K562 (cell line): ENCODE measurements at regions not wholly inside any gene's neighbourhood (a gene's known extent, or its start where the extent isn't known, plus 50 kb on each side); places are given as distances from the start of the nearest gene placed in this dataset.

Experiments
- ATAC-seq: fragments of 200-7000 bp; cut with Tn5 transposase; 3 replicates; pipeline ENCODE4 v1.9.1; 2020; ENCODE audit warnings: moderate library complexity
- BruUV-seq: library from RNA; stranded (reverse); fragments of 400-500 nt; replicated peaks from 2 replicates; lab custom pipeline; 2021; lab: Mats Ljungman, UMichigan
- CTCF ChIA-PET: fragments of 300-600 bp; formaldehyde crosslinking; extraction: SDS; loops from one replicate; lab custom pipeline; 2021; ENCODE audit warnings: low intra/inter-chr PET ratio; lab: Yijun Ruan, JAX
- POLR2A ChIA-PET: fragments of 300-600, 350-650 bp; sonication (Branson Sonifier 250); formaldehyde crosslinking; extraction: SDS; loops from one replicate; lab custom pipeline; 2021; ENCODE audit warnings: antibody characterized with exemption, inconsistent platforms; lab: Yijun Ruan, JAX
- DNase-seq, 4 experiments: peaks; one replicate each; pipeline versions ENCODE4 v3.0.0 to v3.0.0-alpha.2; 2011 to 2018; ENCODE audit warnings: low spot score in 3 of 4, mixed read lengths in 3 of 4; ENCODE audit errors: extremely low read depth in 1 of 4
- FAIRE-seq: peaks from 2 replicates; lab custom pipeline; 2011; peaks lifted over from hg19 to GRCh38; lab: Jason Lieb, UNC
- H2AFZ ChIP-seq: 2 replicates; pipeline ENCODE4 v1.6.0; 2011; ENCODE audit warnings: low read depth, low read length, control low read depth, inconsistent platforms
- H3K27ac ChIP-seq: fragments of 200-600 bp; 3 replicates; pipeline ENCODE4 v1.8.0; 2011; ENCODE audit warnings: low read depth, mild to moderate bottlenecking, control low read depth, inconsistent platforms, low read length, moderate library complexity, mixed read lengths; ENCODE audit errors: extremely low read depth
- H3K27me3 ChIP-seq, 2 experiments: fragments of 300-600 bp in 1 of 2; 2 replicates in 1 of 2; 3 replicates in 1 of 2; pipeline versions ENCODE4 v1.6.0 to v1.8.0; 2011; ENCODE audit warnings: inconsistent platforms in 2 of 2, low read length in 2 of 2, mild to moderate bottlenecking in 1 of 2, mixed read lengths in 1 of 2, moderate library complexity in 1 of 2; ENCODE audit not compliant: control insufficient read depth in 2 of 2, insufficient read depth in 2 of 2
- H3K36me3 ChIP-seq: fragments of 300-600 bp; 3 replicates; pipeline ENCODE4 v1.8.0; 2011; ENCODE audit warnings: mild to moderate bottlenecking, low read length, inconsistent platforms; ENCODE audit not compliant: control insufficient read depth, insufficient read depth
- H3K4me1 ChIP-seq, 2 experiments: fragments of 200-600 bp in 1 of 2; replicated peaks in 1 of 2; 2 replicates in 1 of 2; 3 replicates in 1 of 2; pipeline versions ENCODE4 v1.5.1 to v1.8.0; 2011; ENCODE audit warnings: inconsistent platforms in 2 of 2, low read length in 2 of 2, mild to moderate bottlenecking in 1 of 2, mixed read lengths in 1 of 2, moderate library complexity in 1 of 2; ENCODE audit not compliant: control insufficient read depth in 2 of 2, insufficient read depth in 2 of 2
- H3K4me2 ChIP-seq: 2 replicates; pipeline ENCODE4 v1.6.1; 2011; ENCODE audit warnings: low read length, control low read depth, inconsistent platforms, mixed read lengths; ENCODE audit not compliant: insufficient read depth
- H3K4me3 ChIP-seq: fragments of 200-600 bp; sonication (generic), shearing (Covaris generic); 2 replicates; pipeline ENCODE4 v1.5.1; 2016; ENCODE audit warnings: control low read depth, inconsistent platforms
- H3K79me2 ChIP-seq: fragments of 200-600 bp; 3 replicates; pipeline ENCODE4 v1.8.0; 2011; ENCODE audit warnings: low read length, inconsistent platforms; ENCODE audit not compliant: control insufficient read depth, insufficient read depth
- H3K9ac ChIP-seq, 2 experiments: 2 replicates each; pipeline versions ENCODE4 v1.6.0 to v1.6.1; 2011; ENCODE audit warnings: low read depth in 2 of 2, low read length in 2 of 2, control low read depth in 1 of 2, inconsistent platforms in 1 of 2, mild to moderate bottlenecking in 1 of 2, mixed read lengths in 1 of 2; ENCODE audit not compliant: insufficient read depth in 1 of 2
- H3K9me1 ChIP-seq: one replicate; pipeline ENCODE4 v1.6.0; 2011; ENCODE audit warnings: inconsistent platforms, mild to moderate bottlenecking, low read length, moderate library complexity; ENCODE audit not compliant: control insufficient read depth, insufficient read depth
- H3K9me3 ChIP-seq: replicated peaks from 2 replicates; pipeline ENCODE4 v1.5.1; 2011; ENCODE audit warnings: low read depth, low read length, inconsistent platforms; ENCODE audit not compliant: control insufficient read depth, insufficient read depth
- H4K20me1 ChIP-seq: replicated peaks from 2 replicates; pipeline ENCODE4 v1.6.1; 2011; ENCODE audit warnings: low read length, inconsistent platforms, mixed read lengths; ENCODE audit not compliant: control insufficient read depth, insufficient read depth
- CBX1 ChIP-seq: sonication (generic); IDR thresholded peaks from 2 replicates; pipeline ENCODE4 v1.6.1; 2016; ENCODE audit warnings: antibody characterized with exemption, low read depth, mild to moderate bottlenecking
- GATAD2A ChIP-seq: fragments of 450-650 bp; IDR thresholded peaks from 2 replicates; pipeline ENCODE4 v1.6.1; 2017
- MCM3 ChIP-seq: fragments of 450-650 bp; IDR thresholded peaks from 2 replicates; pipeline ENCODE4 v1.6.1; 2016
- RAD21 ChIP-seq, 2 experiments: fragments of 250-450 bp in 1 of 2; fragments of 450-650 bp in 1 of 2; sonication (Bioruptor Pico) in 1 of 2; formaldehyde crosslinking in 1 of 2; IDR thresholded peaks in 1 of 2; conservative IDR thresholded peaks in 1 of 2; 2 replicates each; pipeline versions ENCODE4 v1.4.0 to v1.8.0; 2020 to 2022; ENCODE audit warnings: mild to moderate bottlenecking in 2 of 2, moderate library complexity in 1 of 2
- SMARCA4 ChIP-seq: fragments of 450-650 bp; IDR thresholded peaks from 2 replicates; pipeline ENCODE4 v1.6.1; 2016
- SUPT5H ChIP-seq: fragments of 450-650 bp; IDR thresholded peaks from 2 replicates; pipeline ENCODE4 v1.6.1; 2016
- TCF7L2 ChIP-seq: fragments of 150-350 bp; IDR thresholded peaks from 2 replicates; pipeline ENCODE4 v1.6.1; 2016; ENCODE audit warnings: low read depth, mild to moderate bottlenecking, low read length, moderate library complexity
- TOE1 ChIP-seq, 2 experiments: fragments of 450-650 bp in 1 of 2; sonication (generic) in 1 of 2; formaldehyde crosslinking in 1 of 2; IDR thresholded peaks; 2 replicates each; pipeline versions ENCODE4 v1.7.1 to v1.8.0; 2016 to 2022; ENCODE audit warnings: borderline replicate concordance in 2 of 2, mild to moderate bottlenecking in 2 of 2, antibody characterized with exemption in 1 of 2, inconsistent platforms in 1 of 2, low read depth in 1 of 2, missing genetic modification reagents in 1 of 2, moderate library complexity in 1 of 2
- ZNF197 ChIP-seq: fragments of 200-800 bp; sonication (Bioruptor generic); IDR thresholded peaks from 2 replicates; pipeline ENCODE4 v1.6.1; 2016; ENCODE audit warnings: low read depth, missing genetic modification characterization, missing compliant biosample characterization
- ZNF696 ChIP-seq: fragments of 250-450 bp; sonication (Bioruptor Pico); conservative IDR thresholded peaks from 2 replicates; pipeline ENCODE4 v1.4.0; 2020; ENCODE audit warnings: mild to moderate bottlenecking, moderate library complexity
- ZNF717 ChIP-seq: fragments of 250-450 bp; sonication (Bioruptor Pico); IDR thresholded peaks from 2 replicates; pipeline ENCODE4 v1.5.0; 2021
- ZNF830 ChIP-seq: fragments of 250-450 bp; sonication (Bioruptor Pico); IDR thresholded peaks from 2 replicates; pipeline ENCODE4 v1.5.0; 2021; ENCODE audit warnings: mild to moderate bottlenecking
- WGBS: fragments of 100-300 bp; shearing (Covaris generic); methylation state at CpG from one replicate; pipeline ENCODE4 v1.1.6; 2016; ENCODE audit warnings: low coverage, mixed read lengths; ENCODE audit not compliant: insufficient coverage; ENCODE audit errors: missing lambda C conversion rate; 5-methylcytosine and 5-hydroxymethylcytosine counted together
- in situ Hi-C: fragments of 300-500 bp; cut with MboI; formaldehyde crosslinking; loops from 4 replicates; pipeline ENCODE4 v1.15.0; 2018; ENCODE audit warnings: inconsistent platforms, mixed read lengths
- intact Hi-C: fragments of 100-400 bp; cut with micrococcal nuclease; formaldehyde crosslinking; loops from 2 replicates; pipeline ENCODE4 v1.14.2; 2022
- TF ChIP-seq, protein P1 (sequence below): fragments of 450-650 bp; formaldehyde crosslinking; IDR thresholded peaks from 2 replicates; pipeline ENCODE4 v1.4.0; 2020; ENCODE audit warnings: mild to moderate bottlenecking, mixed read lengths
- TF ChIP-seq, protein P2 (sequence below): fragments of 450-650 bp; formaldehyde crosslinking; IDR thresholded peaks from 2 replicates; pipeline ENCODE4 v1.4.0; 2020; ENCODE audit warnings: mild to moderate bottlenecking, moderate library complexity
- TF ChIP-seq, protein P3 (sequence below), 3 experiments: IDR thresholded peaks in 2 of 3; conservative IDR thresholded peaks in 1 of 3; 2 replicates each; pipeline ENCODE4 v1.5.1; 2011 to 2012; ENCODE audit warnings: low read length in 3 of 3, mild to moderate bottlenecking in 3 of 3, control low read depth in 2 of 3, improper control_type of control experiment in 1 of 3, inconsistent platforms in 1 of 3, low read depth in 1 of 3, mixed read lengths in 1 of 3, moderate library complexity in 1 of 3; ENCODE audit not compliant: insufficient read depth in 2 of 3
- TF ChIP-seq, protein P4 (sequence below), 2 experiments: fragments of 200-800 bp in 1 of 2; sonication (Bioruptor generic) in 1 of 2; sonication (generic) in 1 of 2; formaldehyde crosslinking in 1 of 2; IDR thresholded peaks in 1 of 2; conservative IDR thresholded peaks in 1 of 2; 2 replicates each; pipeline versions ENCODE4 v1.5.0 to v1.6.1; 2016 to 2020; ENCODE audit warnings: missing compliant biosample characterization in 1 of 2, missing genetic modification characterization in 1 of 2, missing genetic modification reagents in 1 of 2

DNA sequence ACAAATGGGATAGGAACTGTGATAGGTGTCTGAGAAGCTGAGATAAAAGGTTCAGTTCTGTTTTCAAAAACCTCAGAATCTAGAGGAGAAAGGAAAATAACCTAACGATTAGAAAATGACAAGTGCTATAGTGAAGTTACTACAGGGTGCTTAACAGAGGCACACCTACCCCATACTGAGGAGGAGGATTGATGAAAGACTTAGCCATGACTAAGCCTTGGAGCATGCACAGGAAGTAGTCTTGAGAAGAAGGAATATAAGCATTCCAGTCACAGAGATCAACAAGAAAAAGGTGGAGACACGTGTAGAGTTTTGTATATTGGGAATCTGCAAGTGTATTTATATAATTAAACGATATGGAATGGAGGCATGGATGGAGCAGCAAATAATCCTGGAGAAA lies 1225.5 kb upstream of the CELF2 start (continued):
- TF ChIP-seq, protein P1, sequence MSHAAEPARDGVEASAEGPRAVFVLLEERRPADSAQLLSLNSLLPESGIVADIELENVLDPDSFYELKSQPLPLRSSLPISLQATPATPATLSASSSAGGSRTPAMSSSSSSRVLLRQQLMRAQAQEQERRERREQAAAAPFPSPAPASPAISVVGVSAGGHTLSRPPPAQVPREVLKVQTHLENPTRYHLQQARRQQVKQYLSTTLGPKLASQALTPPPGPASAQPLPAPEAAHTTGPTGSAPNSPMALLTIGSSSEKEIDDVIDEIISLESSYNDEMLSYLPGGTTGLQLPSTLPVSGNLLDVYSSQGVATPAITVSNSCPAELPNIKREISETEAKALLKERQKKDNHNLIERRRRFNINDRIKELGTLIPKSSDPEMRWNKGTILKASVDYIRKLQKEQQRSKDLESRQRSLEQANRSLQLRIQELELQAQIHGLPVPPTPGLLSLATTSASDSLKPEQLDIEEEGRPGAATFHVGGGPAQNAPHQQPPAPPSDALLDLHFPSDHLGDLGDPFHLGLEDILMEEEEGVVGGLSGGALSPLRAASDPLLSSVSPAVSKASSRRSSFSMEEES (CRISPR knock-in tag), result no peak
- TF ChIP-seq ZNF696 (no peak), RAD21 (CRISPR knock-in tag; conservative IDR thresholded peaks at IDR 0.05 in 1 of 2, IDR thresholded peaks at IDR 0.05 in 1 of 2) (no peak)

DNA sequence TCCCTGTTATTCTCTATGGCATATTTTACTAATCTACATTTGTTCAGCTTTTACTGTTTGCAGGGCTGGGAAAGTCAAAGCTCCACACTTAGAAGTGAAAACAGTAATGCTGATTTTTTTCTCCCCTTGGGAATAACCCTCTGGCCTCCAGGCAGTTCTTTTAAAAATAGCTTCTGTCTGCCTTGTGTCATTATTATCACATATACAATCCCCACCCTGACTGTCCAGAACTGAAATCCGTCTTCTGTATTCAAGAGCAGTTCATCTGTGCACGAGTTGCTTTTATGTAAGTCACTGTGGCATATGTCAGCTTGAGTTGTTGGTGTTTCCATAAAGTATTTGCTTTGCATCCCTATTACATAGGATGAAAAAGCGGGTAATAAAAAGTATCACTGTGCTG lies 1221.1 kb upstream of the CELF2 start:
- intact Hi-C loops (no loop called here), in situ Hi-C loops (no loop called here)
- POLR2A ChIA-PET, result no interaction called here
- CTCF ChIA-PET, result no interaction called here
- no peaks in the 10 kb centered on the region for H3K79me2 ChIP-seq
- H3K27me3 ChIP-seq, result no peaks in the 10 kb centered on the region
- H3K4me3 ChIP-seq, result no peak overlapping the region
- H3K4me1 ChIP-seq, result no peaks in the 10 kb centered on the region
- WGBS, result 22% methylated on average over 3 of the region's 3 CpGs
- no peaks in the 10 kb centered on the region for H4K20me1 ChIP-seq
- DNase-seq (no peak), ATAC-seq (no peak), FAIRE-seq (no peak)
- no peaks in the 10 kb centered on the region for H3K9me1 ChIP-seq
- H3K27ac ChIP-seq, result no peak overlapping the region
- BruUV-seq, result no TSS peak
- H3K4me2 ChIP-seq, result no peak overlapping the region
- H3K9ac ChIP-seq, result no peak overlapping the region
- no peak overlapping the region for H2AFZ ChIP-seq
- no peaks in the 10 kb centered on the region for H3K9me3 ChIP-seq
- no peaks in the 10 kb centered on the region for H3K36me3 ChIP-seq
- TF ChIP-seq MCM3, result no peak
- no peak for TF ChIP-seq SMARCA4
- TF ChIP-seq TCF7L2, result no peak
- TF ChIP-seq, protein P2, sequence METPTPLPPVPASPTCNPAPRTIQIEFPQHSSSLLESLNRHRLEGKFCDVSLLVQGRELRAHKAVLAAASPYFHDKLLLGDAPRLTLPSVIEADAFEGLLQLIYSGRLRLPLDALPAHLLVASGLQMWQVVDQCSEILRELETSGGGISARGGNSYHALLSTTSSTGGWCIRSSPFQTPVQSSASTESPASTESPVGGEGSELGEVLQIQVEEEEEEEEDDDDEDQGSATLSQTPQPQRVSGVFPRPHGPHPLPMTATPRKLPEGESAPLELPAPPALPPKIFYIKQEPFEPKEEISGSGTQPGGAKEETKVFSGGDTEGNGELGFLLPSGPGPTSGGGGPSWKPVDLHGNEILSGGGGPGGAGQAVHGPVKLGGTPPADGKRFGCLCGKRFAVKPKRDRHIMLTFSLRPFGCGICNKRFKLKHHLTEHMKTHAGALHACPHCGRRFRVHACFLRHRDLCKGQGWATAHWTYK (CRISPR knock-in tag), result no peak
- TF ChIP-seq, protein P3, sequence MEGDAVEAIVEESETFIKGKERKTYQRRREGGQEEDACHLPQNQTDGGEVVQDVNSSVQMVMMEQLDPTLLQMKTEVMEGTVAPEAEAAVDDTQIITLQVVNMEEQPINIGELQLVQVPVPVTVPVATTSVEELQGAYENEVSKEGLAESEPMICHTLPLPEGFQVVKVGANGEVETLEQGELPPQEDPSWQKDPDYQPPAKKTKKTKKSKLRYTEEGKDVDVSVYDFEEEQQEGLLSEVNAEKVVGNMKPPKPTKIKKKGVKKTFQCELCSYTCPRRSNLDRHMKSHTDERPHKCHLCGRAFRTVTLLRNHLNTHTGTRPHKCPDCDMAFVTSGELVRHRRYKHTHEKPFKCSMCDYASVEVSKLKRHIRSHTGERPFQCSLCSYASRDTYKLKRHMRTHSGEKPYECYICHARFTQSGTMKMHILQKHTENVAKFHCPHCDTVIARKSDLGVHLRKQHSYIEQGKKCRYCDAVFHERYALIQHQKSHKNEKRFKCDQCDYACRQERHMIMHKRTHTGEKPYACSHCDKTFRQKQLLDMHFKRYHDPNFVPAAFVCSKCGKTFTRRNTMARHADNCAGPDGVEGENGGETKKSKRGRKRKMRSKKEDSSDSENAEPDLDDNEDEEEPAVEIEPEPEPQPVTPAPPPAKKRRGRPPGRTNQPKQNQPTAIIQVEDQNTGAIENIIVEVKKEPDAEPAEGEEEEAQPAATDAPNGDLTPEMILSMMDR (IDR thresholded peaks at IDR 0.05 in 2 of 3, conservative IDR thresholded peaks at IDR 0.05 in 1 of 3; ENCODE audit: insufficient read depth in 2 of 3, low read depth in 1 of 3, low read length in 3 of 3), result no peak
- TF ChIP-seq CBX1, result no peak
- TF ChIP-seq, protein P4, sequence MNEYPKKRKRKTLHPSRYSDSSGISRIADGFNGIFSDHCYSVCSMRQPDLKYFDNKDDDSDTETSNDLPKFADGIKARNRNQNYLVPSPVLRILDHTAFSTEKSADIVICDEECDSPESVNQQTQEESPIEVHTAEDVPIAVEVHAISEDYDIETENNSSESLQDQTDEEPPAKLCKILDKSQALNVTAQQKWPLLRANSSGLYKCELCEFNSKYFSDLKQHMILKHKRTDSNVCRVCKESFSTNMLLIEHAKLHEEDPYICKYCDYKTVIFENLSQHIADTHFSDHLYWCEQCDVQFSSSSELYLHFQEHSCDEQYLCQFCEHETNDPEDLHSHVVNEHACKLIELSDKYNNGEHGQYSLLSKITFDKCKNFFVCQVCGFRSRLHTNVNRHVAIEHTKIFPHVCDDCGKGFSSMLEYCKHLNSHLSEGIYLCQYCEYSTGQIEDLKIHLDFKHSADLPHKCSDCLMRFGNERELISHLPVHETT (CRISPR knock-in tag; conservative IDR thresholded peaks at IDR 0.05 in 1 of 2, IDR thresholded peaks at IDR 0.05 in 1 of 2), result no peak
- no peak for TF ChIP-seq SUPT5H
- TF ChIP-seq ZNF197 (CRISPR knock-in tag), result no peak
- no peak for TF ChIP-seq TOE1 (IDR thresholded peaks at IDR 0.05; ENCODE audit: borderline replicate concordance)
- no peak for TF ChIP-seq TOE1 (CRISPR knock-in tag; IDR thresholded peaks at IDR 0.05; ENCODE audit: borderline replicate concordance, low read depth)
- no peak for TF ChIP-seq ZNF830
- no peak for TF ChIP-seq GATAD2A
- no peak for TF ChIP-seq ZNF717 (CRISPR knock-in tag)
